Type B pancreatic cell (in vitro differentiated cells): ENCODE measurements at regions not wholly inside any gene's neighbourhood (a gene's known extent, or its start where the extent isn't known, plus 50 kb on each side); places are given as distances from the start of the nearest gene placed in this dataset.
"Not testable (repeated sequence)": the region's sequence is repeated elsewhere in the genome, so short reads cannot be mapped to it uniquely, and the experiment has no call there.

ENCODE experiments used
- DNase-seq: peaks from one replicate; pipeline ENCODE4 v3.0.0; 2021; ENCODE audit warnings: mixed read lengths; ENCODE audit not compliant: unreplicated experiment; ENCODE audit errors: extremely low spot score
- H3K27ac Mint-ChIP-seq: 2 replicates; pipeline ENCODE4 v1.8.0; 2021; ENCODE audit warnings: mild to moderate bottlenecking, mixed read lengths
- H3K27me3 Mint-ChIP-seq: 2 replicates; pipeline ENCODE4 v1.8.0; 2021; ENCODE audit warnings: mixed read lengths
- H3K36me3 Mint-ChIP-seq: 2 replicates; pipeline ENCODE4 v1.8.0; 2021; ENCODE audit warnings: mixed read lengths
- H3K4me1 Mint-ChIP-seq: one replicate; pipeline ENCODE4 v1.8.0; 2021; ENCODE audit warnings: mixed read lengths; ENCODE audit not compliant: unreplicated experiment
- H3K4me3 Mint-ChIP-seq: 2 replicates; pipeline ENCODE4 v1.8.0; 2021; ENCODE audit warnings: mild to moderate bottlenecking, mixed read lengths
- H3K9me3 Mint-ChIP-seq: 2 replicates; pipeline ENCODE4 v1.8.0; 2021; ENCODE audit warnings: mixed read lengths
- CTCF ChIP-seq: fragments of 200-600 bp; sonication (generic); conservative IDR thresholded peaks from 2 replicates; pipeline ENCODE4 v1.5.0; 2021; ENCODE audit warnings: antibody characterized with exemption, mild to moderate bottlenecking

- no peaks in the 10 kb centered on the region for H3K36me3 Mint-ChIP-seq
- no peak for TF ChIP-seq CTCF
- H3K27ac Mint-ChIP-seq: no peak overlapping the region
- no peak overlapping the region for H3K4me3 Mint-ChIP-seq
- no peaks in the 10 kb centered on the region for H3K27me3 Mint-ChIP-seq
- no peaks in the 10 kb centered on the region for H3K4me1 Mint-ChIP-seq
- peaks cover 5% of the 10 kb centered on the region for H3K9me3 Mint-ChIP-seq
- DNase-seq: no peak
Observed at GRCh38 chr4:187090401-187090800, 366.7 kb upstream of the FAT1 start.

GRCh38 chr4:187090832-187091231 is 367.2 kb upstream of the FAT1 start:
- H3K27me3 Mint-ChIP-seq, H3K4me1 Mint-ChIP-seq, H3K36me3 Mint-ChIP-seq, H3K9me3 Mint-ChIP-seq, DNase-seq, H3K27ac Mint-ChIP-seq, H3K4me3 Mint-ChIP-seq: not testable (repeated sequence)

- Mint-ChIP-seq H3K36me3 (peaks cover 5% of the 10 kb centered on the region), H3K4me1 (no peaks in the 10 kb centered on the region), H3K27me3 (no peaks in the 10 kb centered on the region), H3K27ac (no peak overlapping the region), H3K4me3 (no peak overlapping the region), H3K9me3 (peaks cover 17% of the 10 kb centered on the region)
- no peak for DNase-seq
- no peak for TF ChIP-seq CTCF
Observed at GRCh38 chr4:187094144-187094543, 370.5 kb upstream of the FAT1 start.

- no peak for TF ChIP-seq CTCF
Observed at GRCh38 chr4:187098429-187098828, 374.8 kb upstream of the FAT1 start.

GRCh38 chr4:187103351-187103750 is 379.7 kb upstream of the FAT1 start:
- no peaks in the 10 kb centered on the region for H3K4me1 Mint-ChIP-seq
- H3K36me3 Mint-ChIP-seq: peaks cover 3% of the 10 kb centered on the region
- H3K4me3 Mint-ChIP-seq: no peak overlapping the region
- TF ChIP-seq CTCF: no peak
- H3K27me3 Mint-ChIP-seq: no peaks in the 10 kb centered on the region
- H3K9me3 Mint-ChIP-seq: peaks cover 2% of the 10 kb centered on the region
- no peak overlapping the region for H3K27ac Mint-ChIP-seq
- no peak for DNase-seq

More at GRCh38 chr4:187098429-187098828, 374.8 kb upstream of the FAT1 start:
- Mint-ChIP-seq H3K27me3 (no peaks in the 10 kb centered on the region), H3K4me1 (no peaks in the 10 kb centered on the region), H3K9me3 (peaks cover 14% of the 10 kb centered on the region), H3K36me3 (peaks cover 5% of the 10 kb centered on the region), H3K4me3 (no peak overlapping the region), H3K27ac (no peak overlapping the region)
- no peak for DNase-seq

- no peak for TF ChIP-seq CTCF
- Mint-ChIP-seq H3K27me3 (no peaks in the 10 kb centered on the region), H3K4me1 (no peaks in the 10 kb centered on the region), H3K4me3 (no peak overlapping the region), H3K36me3 (no peaks in the 10 kb centered on the region), H3K9me3 (no peaks in the 10 kb centered on the region), H3K27ac (no peak overlapping the region)
- no peak for DNase-seq
Observed at GRCh38 chr4:187108845-187109244, 385.2 kb upstream of the FAT1 start.
